ENCODE measurements at regions not wholly inside any gene's neighbourhood (a gene's known extent, or its start where the extent isn't known, plus 50 kb on each side); places are given as distances from the start of the nearest gene placed in this dataset.
A peak's percentile ranks its signal among the peaks of the same experiment; 100 is the strongest.

DNA sequence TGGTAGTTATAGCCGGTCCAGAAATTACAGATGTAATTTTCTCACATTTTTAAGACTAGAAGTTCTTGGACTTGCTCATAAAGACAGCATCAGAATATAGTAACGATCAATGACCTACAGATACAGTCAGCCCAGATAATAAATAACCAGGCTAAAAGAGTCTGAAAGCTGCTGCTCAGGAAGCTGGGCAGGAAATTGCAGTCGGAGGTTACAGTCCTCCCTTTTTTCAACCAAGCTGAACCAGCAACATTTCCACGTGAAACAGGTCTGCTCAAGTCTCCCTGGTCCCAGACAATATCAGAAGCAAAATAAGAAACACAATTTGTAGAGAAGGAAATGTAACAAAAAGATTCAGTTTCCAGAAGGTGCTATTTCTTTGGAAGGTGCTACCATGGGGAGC is 457.4 kb downstream of the SIPA1L2 start (continued):
- TF ChIP-seq, protein P1, sequence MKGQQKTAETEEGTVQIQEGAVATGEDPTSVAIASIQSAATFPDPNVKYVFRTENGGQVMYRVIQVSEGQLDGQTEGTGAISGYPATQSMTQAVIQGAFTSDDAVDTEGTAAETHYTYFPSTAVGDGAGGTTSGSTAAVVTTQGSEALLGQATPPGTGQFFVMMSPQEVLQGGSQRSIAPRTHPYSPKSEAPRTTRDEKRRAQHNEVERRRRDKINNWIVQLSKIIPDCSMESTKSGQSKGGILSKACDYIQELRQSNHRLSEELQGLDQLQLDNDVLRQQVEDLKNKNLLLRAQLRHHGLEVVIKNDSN (IDR thresholded peaks at IDR 0.05; ENCODE audit: borderline replicate concordance, low read depth): no peak

DNA sequence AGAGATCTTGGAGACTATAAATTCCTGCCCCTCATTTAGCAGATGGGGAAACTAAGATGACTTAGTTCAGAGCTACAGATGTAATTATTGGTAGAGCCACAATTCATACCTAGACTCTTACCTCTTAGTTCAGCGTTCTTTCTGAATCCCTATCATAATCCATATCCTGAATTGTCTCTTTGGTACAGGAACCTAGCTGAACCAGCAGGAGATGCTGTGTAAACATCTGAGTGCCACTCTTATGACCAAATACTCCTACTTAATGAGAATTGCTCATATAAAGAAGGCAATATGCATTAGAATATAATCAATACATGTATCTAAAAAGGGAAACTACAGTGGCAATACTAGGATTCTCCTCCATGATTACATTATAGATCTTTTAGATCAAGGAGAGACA is 459.0 kb downstream of the SIPA1L2 start:
- WGBS (ENCODE audit: low lambda C conversion rate): 72% methylated on average over 1 of the region's 1 CpG

DNA sequence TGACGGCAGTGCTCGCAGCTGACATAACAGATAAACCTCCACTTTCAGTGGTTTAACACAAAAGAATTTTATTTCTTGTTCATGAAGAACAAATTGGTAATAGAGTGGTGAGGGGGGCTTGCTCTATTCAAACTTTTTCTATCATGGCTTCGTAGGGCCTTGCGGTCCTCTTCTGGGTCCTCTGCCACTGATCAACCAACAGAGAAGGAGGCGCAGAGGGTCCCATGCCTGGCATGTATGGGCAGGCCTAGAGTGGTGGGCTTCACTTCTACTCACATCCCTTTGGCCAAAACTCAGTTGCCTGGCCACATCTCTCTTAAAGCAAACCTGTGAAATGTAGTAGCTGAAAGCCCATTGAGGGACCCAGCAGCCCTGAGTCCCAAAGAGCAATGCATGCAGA is 460.5 kb downstream of the SIPA1L2 start:
- Histone ChIP-seq H3K9ac (no peak overlapping the region), H3K27me3 (ENCODE audit: insufficient read depth) (no peaks in the 10 kb centered on the region), H3K79me2 (ENCODE audit: insufficient read depth) (no peaks in the 10 kb centered on the region), H3K9me3 (no peaks in the 10 kb centered on the region), H3K27ac (ENCODE audit: low read depth in 2 of 2, low read length in 1 of 2) (no peak overlapping the region), H3F3A (replicated peaks; ENCODE audit: insufficient read depth) (no peaks in the 10 kb centered on the region), H3K4me3 (ENCODE audit: low read depth in 2 of 2, low read length in 1 of 2) (no peak overlapping the region), H4K20me1 (ENCODE audit: insufficient read depth) (no peaks in the 10 kb centered on the region), H3K4me2 (no peak overlapping the region), H3K9me2 (no peaks in the 10 kb centered on the region), H3K36me3 (replicated peaks in 1 of 2; ENCODE audit: control insufficient read depth in 1 of 2, insufficient read depth in 2 of 2, low read length in 1 of 2) (no peaks in the 10 kb centered on the region), H2AFZ (ENCODE audit: low read depth) (no peak overlapping the region), H3K4me1 (ENCODE audit: control insufficient read depth in 1 of 2, insufficient read depth in 2 of 2, low read depth in 1 of 2, low read length in 1 of 2) (no peaks in the 10 kb centered on the region)
- CTCF ChIA-PET: interaction anchor here (1.0 to 1.2 kb wide), 2 partner anchors 20 to 303 kb away, joined by 3 to 4 read pairs; no protein-coding TSS in a partner anchor
- DNase-seq: no peak
- no peak for TF ChIP-seq EP300 (IDR thresholded peaks at IDR 0.05; ENCODE audit: borderline replicate concordance in 1 of 2, low read depth in 1 of 2, low read length in 1 of 2)
- no peak for TF ChIP-seq GABPA (IDR thresholded peaks at IDR 0.05; ENCODE audit: low read depth)
- TF ChIP-seq FOXJ3 (CRISPR knock-in tag; IDR thresholded peaks at IDR 0.05): no peak
- TF ChIP-seq, protein P2, sequence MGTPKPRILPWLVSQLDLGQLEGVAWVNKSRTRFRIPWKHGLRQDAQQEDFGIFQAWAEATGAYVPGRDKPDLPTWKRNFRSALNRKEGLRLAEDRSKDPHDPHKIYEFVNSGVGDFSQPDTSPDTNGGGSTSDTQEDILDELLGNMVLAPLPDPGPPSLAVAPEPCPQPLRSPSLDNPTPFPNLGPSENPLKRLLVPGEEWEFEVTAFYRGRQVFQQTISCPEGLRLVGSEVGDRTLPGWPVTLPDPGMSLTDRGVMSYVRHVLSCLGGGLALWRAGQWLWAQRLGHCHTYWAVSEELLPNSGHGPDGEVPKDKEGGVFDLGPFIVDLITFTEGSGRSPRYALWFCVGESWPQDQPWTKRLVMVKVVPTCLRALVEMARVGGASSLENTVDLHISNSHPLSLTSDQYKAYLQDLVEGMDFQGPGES (IDR thresholded peaks at IDR 0.05; ENCODE audit: low read depth, low read length): no peak
- no peak for TF ChIP-seq GATA2 (CRISPR knock-in tag; IDR thresholded peaks at IDR 0.05)
- TF ChIP-seq, protein P1 (IDR thresholded peaks at IDR 0.05; ENCODE audit: borderline replicate concordance, low read depth): no peak
- TF ChIP-seq, protein P3, sequence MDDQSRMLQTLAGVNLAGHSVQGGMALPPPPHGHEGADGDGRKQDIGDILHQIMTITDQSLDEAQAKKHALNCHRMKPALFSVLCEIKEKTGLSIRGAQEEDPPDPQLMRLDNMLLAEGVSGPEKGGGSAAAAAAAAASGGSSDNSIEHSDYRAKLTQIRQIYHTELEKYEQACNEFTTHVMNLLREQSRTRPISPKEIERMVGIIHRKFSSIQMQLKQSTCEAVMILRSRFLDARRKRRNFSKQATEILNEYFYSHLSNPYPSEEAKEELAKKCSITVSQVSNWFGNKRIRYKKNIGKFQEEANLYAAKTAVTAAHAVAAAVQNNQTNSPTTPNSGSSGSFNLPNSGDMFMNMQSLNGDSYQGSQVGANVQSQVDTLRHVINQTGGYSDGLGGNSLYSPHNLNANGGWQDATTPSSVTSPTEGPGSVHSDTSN (IDR thresholded peaks at IDR 0.05): no peak
- TF ChIP-seq EZH2phosphoT487 (IDR thresholded peaks at IDR 0.05; ENCODE audit: borderline replicate concordance, low read depth): no peak
- TF ChIP-seq ELF1 (IDR thresholded peaks at IDR 0.05): no peak
- TF ChIP-seq, protein P4, sequence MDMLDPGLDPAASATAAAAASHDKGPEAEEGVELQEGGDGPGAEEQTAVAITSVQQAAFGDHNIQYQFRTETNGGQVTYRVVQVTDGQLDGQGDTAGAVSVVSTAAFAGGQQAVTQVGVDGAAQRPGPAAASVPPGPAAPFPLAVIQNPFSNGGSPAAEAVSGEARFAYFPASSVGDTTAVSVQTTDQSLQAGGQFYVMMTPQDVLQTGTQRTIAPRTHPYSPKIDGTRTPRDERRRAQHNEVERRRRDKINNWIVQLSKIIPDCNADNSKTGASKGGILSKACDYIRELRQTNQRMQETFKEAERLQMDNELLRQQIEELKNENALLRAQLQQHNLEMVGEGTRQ (IDR thresholded peaks at IDR 0.05; ENCODE audit: borderline replicate concordance, low read depth, low read length): no peak
- no peak for TF ChIP-seq SIN3A (IDR thresholded peaks at IDR 0.05; ENCODE audit: borderline replicate concordance, low read depth, low read length)
- TF ChIP-seq TAF1 (IDR thresholded peaks at IDR 0.05; ENCODE audit: borderline replicate concordance, low read depth, low read length): no peak
- TF ChIP-seq, protein P5, sequence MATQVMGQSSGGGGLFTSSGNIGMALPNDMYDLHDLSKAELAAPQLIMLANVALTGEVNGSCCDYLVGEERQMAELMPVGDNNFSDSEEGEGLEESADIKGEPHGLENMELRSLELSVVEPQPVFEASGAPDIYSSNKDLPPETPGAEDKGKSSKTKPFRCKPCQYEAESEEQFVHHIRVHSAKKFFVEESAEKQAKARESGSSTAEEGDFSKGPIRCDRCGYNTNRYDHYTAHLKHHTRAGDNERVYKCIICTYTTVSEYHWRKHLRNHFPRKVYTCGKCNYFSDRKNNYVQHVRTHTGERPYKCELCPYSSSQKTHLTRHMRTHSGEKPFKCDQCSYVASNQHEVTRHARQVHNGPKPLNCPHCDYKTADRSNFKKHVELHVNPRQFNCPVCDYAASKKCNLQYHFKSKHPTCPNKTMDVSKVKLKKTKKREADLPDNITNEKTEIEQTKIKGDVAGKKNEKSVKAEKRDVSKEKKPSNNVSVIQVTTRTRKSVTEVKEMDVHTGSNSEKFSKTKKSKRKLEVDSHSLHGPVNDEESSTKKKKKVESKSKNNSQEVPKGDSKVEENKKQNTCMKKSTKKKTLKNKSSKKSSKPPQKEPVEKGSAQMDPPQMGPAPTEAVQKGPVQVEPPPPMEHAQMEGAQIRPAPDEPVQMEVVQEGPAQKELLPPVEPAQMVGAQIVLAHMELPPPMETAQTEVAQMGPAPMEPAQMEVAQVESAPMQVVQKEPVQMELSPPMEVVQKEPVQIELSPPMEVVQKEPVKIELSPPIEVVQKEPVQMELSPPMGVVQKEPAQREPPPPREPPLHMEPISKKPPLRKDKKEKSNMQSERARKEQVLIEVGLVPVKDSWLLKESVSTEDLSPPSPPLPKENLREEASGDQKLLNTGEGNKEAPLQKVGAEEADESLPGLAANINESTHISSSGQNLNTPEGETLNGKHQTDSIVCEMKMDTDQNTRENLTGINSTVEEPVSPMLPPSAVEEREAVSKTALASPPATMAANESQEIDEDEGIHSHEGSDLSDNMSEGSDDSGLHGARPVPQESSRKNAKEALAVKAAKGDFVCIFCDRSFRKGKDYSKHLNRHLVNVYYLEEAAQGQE (IDR thresholded peaks at IDR 0.05; ENCODE audit: low read depth, low read length): no peak
- TF ChIP-seq, protein P6, sequence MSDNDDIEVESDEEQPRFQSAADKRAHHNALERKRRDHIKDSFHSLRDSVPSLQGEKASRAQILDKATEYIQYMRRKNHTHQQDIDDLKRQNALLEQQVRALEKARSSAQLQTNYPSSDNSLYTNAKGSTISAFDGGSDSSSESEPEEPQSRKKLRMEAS (IDR thresholded peaks at IDR 0.05; ENCODE audit: low read depth): no peak
- 79% methylated on average over 5 of the region's 5 CpGs for WGBS (ENCODE audit: low lambda C conversion rate)
- POLR2A ChIA-PET: no interaction called here

More for the DNA sequence above, 459.0 kb downstream of the SIPA1L2 start:
- Histone ChIP-seq H3K36me3 (replicated peaks in 1 of 2; ENCODE audit: control insufficient read depth in 1 of 2, insufficient read depth in 2 of 2, low read length in 1 of 2) (no peaks in the 10 kb centered on the region), H3K4me3 (ENCODE audit: low read depth in 2 of 2, low read length in 1 of 2) (no peak overlapping the region), H3K9me3 (no peaks in the 10 kb centered on the region), H4K20me1 (ENCODE audit: insufficient read depth) (no peaks in the 10 kb centered on the region), H3K27ac (ENCODE audit: low read depth in 2 of 2, low read length in 1 of 2) (no peak overlapping the region), H3K27me3 (ENCODE audit: insufficient read depth) (no peaks in the 10 kb centered on the region; the same call in 1 of the 2 replicates), H3K9ac (no peak overlapping the region), H3K4me2 (no peak overlapping the region), H3K79me2 (ENCODE audit: insufficient read depth) (no peaks in the 10 kb centered on the region), H3K4me1 (ENCODE audit: control insufficient read depth in 1 of 2, insufficient read depth in 2 of 2, low read depth in 1 of 2, low read length in 1 of 2) (no peaks in the 10 kb centered on the region), H3F3A (replicated peaks; ENCODE audit: insufficient read depth) (no peaks in the 10 kb centered on the region), H2AFZ (ENCODE audit: low read depth) (no peak overlapping the region), H3K9me2 (no peaks in the 10 kb centered on the region)
- TF ChIP-seq ELF1 (IDR thresholded peaks at IDR 0.05) (no peak), RAD21 (IDR thresholded peaks at IDR 0.05; ENCODE audit: low read length) (peak; percentile 41)
- ChIA-PET CTCF (interaction anchor here (1.0 kb wide), 1 partner anchor 55 kb away, joined by 3 read pairs; no protein-coding TSS in a partner anchor), POLR2A (no interaction called here)
- no peak for DNase-seq

Measured in SK-N-SH (cell line).